Right lobe of liver (tissue), 4 donors: ENCODE measurements at regions not wholly inside any gene's neighbourhood (a gene's known extent, or its start where the extent isn't known, plus 50 kb on each side); places are given as distances from the start of the nearest gene placed in this dataset.

Source experiments
- POLR2A ChIP-seq: fragments of 450-650 bp; IDR thresholded peaks from one replicate; pipeline ENCODE4 v1.6.1; 2017; ENCODE audit warnings: antibody characterized with exemption, mild to moderate bottlenecking
- TF ChIP-seq, protein P1 (sequence below), 4 donors: fragments of 200-600 bp in 3 of 4; fragments of 450-650 bp in 1 of 4; IDR thresholded peaks; one replicate each; pipeline versions ENCODE4 v1.5.1 to v1.8.0; 2016 to 2022; ENCODE audit warnings: antibody characterized with exemption in 4 of 4, mild to moderate bottlenecking in 2 of 4
- donor health status: DM: no; HTN: no; CAD: no.
- donor health status: DM: no; HTN: no; CAD: no.
- donor health status: DM: no; HTN: yes; CAD: no.

DNA sequence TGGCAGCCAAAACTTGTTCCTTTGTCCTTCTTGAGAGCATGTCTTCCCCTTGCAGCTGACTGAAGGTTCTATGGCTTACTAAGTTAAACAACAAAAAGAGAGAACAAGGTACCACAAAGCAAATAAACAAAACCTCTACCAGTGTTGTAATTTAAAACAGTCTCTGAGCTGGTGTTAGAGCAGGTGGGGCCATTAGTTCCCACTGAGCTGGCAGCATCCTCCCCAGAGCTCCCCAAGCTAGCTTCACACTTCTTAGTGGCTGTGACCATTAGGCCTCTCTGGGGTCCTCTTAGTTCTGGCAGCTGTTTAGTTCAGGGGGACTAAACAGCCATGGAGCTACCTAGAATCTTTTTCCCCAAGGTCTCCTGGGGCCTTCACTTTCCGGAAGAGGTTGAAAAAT, 128.6 kb upstream of the ELL2 start:
- TF ChIP-seq POLR2A, result no peak
- TF ChIP-seq, protein P1, sequence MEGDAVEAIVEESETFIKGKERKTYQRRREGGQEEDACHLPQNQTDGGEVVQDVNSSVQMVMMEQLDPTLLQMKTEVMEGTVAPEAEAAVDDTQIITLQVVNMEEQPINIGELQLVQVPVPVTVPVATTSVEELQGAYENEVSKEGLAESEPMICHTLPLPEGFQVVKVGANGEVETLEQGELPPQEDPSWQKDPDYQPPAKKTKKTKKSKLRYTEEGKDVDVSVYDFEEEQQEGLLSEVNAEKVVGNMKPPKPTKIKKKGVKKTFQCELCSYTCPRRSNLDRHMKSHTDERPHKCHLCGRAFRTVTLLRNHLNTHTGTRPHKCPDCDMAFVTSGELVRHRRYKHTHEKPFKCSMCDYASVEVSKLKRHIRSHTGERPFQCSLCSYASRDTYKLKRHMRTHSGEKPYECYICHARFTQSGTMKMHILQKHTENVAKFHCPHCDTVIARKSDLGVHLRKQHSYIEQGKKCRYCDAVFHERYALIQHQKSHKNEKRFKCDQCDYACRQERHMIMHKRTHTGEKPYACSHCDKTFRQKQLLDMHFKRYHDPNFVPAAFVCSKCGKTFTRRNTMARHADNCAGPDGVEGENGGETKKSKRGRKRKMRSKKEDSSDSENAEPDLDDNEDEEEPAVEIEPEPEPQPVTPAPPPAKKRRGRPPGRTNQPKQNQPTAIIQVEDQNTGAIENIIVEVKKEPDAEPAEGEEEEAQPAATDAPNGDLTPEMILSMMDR (IDR thresholded peaks at IDR 0.05), result no peak
